ENCODE measurements at regions not wholly inside any gene's neighbourhood (a gene's known extent, or its start where the extent isn't known, plus 50 kb on each side); places are given as distances from the start of the nearest gene placed in this dataset.
"Not testable (repeated sequence)": the region's sequence is repeated elsewhere in the genome, so short reads cannot be mapped to it uniquely, and the experiment has no call there.

DNA sequence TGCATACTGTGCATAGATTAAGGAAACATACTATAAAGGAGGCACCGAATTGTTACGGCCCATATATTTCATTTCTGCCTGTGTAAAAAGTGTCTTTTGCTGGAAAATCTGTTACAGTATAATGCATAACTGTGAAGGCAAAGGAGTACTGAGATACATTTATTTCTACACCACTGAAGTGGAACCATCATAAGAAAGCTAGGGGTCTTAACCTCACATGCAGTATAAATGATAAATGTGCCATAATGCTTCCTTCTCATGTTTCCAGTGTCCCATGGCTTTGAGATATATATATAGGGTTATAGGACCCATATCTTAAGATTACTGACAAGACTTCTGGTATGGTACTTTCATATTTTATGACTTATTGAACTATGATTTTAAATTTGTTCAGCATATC, 713.8 kb upstream of the PABPC4L start:
- H3K27ac ChIP-seq, result no peak overlapping the region
- no peak for TF ChIP-seq CTCF (conservative IDR thresholded peaks at IDR 0.05)
- no peak for TF ChIP-seq ZFX (IDR thresholded peaks at IDR 0.05)

GRCh38 chr4:134914250-134914649, 712.7 kb upstream of the PABPC4L start:
- not testable (repeated sequence) for H3K27ac ChIP-seq

- TF ChIP-seq CTCF (conservative IDR thresholded peaks at IDR 0.05) (no peak), ZFX (IDR thresholded peaks at IDR 0.05) (no peak)
- no peak overlapping the region for H3K27ac ChIP-seq
Observed at GRCh38 chr4:134911941-134912340, 710.4 kb upstream of the PABPC4L start.

DNA sequence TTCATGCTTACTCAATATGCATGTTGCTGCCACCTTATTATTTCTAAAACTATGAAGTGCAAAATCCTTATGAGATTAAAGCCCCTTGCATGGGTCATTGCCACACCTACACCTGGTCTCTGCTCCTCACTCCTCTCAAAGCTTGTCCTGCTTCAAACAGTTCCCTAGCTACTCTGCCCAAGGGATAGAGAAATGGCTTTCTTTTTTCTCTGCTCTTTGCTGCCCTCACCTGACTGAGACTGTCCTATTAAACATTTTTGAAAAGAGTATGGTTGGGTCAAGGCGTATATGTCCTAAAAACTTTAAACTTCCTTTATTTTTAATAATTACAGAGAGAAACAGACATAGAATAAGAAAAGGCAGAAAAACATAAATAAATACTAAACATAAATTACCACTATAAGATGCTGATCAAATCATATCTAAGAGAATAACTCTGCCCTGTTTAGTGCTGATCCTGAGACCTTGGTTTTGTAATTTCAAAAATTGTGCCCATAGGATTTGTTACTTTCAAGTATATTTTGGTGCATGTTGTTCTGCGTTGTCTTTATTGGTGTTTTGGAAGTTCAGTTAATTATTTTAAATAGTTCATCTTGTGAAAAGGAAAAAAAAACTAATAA, 704.9 kb upstream of the PABPC4L start:
- TF ChIP-seq ZFX (IDR thresholded peaks at IDR 0.05) (no peak), CTCF (conservative IDR thresholded peaks at IDR 0.05) (peak; percentile 61)
- H3K27ac ChIP-seq, result no peak overlapping the region

DNA sequence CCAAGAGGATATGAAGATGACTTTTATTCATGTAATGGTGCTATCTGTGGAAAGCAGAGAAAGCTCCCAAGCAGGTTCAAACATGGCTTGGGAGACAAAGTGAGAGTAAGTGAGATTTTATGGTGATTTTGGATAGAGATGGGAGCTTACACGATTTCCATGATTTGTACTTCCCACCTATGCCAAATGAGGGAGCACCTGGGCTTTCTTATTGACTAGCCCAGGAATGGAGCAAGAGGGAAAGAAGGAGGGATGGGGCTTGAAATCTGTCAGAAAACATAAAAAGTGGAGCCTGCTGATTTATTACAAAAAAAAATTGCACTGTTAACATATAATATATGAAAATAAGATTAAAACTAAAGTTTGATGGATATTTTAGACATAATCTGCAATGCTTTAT, 703.5 kb upstream of the PABPC4L start:
- no peak overlapping the region for H3K27ac ChIP-seq

DNA sequence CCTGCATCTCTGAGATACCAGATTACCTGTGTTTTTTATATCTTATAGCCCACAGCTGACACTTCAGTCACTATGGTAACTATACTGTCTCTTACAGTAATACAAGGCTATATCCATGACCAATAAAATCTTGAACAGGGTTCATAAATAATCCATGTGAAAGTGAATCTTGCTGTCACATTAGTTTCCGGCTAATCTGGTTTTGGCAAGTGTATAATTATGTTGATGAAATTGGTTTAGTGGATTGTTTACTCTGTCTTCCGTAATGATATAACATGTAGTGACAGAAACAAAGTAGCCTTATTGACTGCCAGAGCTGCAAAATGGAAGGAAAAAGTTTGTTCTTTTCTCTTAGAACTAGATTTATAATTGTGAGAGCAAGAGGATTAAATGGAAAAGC, 686.6 kb upstream of the PABPC4L start:
- no peak for TF ChIP-seq CTCF (conservative IDR thresholded peaks at IDR 0.05)
- no peak for TF ChIP-seq ZFX (IDR thresholded peaks at IDR 0.05)
- H3K27ac ChIP-seq, result no peak overlapping the region

More for the DNA sequence above, 703.5 kb upstream of the PABPC4L start:
- TF ChIP-seq CTCF (conservative IDR thresholded peaks at IDR 0.05) (peak; percentile 7), ZFX (IDR thresholded peaks at IDR 0.05) (no peak)

- H3K27ac ChIP-seq, result no peak overlapping the region
- TF ChIP-seq CTCF (conservative IDR thresholded peaks at IDR 0.05), result no peak
- no peak for TF ChIP-seq ZFX (IDR thresholded peaks at IDR 0.05)
Observed at GRCh38 chr4:134885436-134885835, 683.8 kb upstream of the PABPC4L start.

- TF ChIP-seq CTCF (conservative IDR thresholded peaks at IDR 0.05), result no peak
Observed at GRCh38 chr4:134883831-134884449, 682.4 kb upstream of the PABPC4L start.

More at GRCh38 chr4:134883831-134884449, 682.4 kb upstream of the PABPC4L start:
- H3K27ac ChIP-seq, result no peak overlapping the region
